Left ventricle myocardium inferior (tissue), 1 donor: ENCODE measurements at regions not wholly inside any gene's neighbourhood (a gene's known extent, or its start where the extent isn't known, plus 50 kb on each side); places are given as distances from the start of the nearest gene placed in this dataset.
A peak's percentile ranks its signal among the peaks of the same experiment; 100 is the strongest.

Experiments used
- DNase-seq: peaks from one replicate; pipeline ENCODE4 v3.0.0-alpha.2; 2020
- H3K27ac ChIP-seq: fragments of 200-600 bp; replicated peaks from 2 replicates; pipeline ENCODE4 v1.8.0; 2021
- H3K27me3 ChIP-seq: fragments of 200-600 bp; 2 replicates; pipeline ENCODE4 v1.8.0; 2021; ENCODE audit warnings: low read depth
- H3K36me3 ChIP-seq: fragments of 200-600 bp; 2 replicates; pipeline ENCODE4 v1.8.0; 2021
- H3K4me1 ChIP-seq: fragments of 200-600 bp; 2 replicates; pipeline ENCODE4 v1.8.0; 2021
- H3K4me3 ChIP-seq: fragments of 200-600 bp; 2 replicates; pipeline ENCODE4 v1.8.0; 2021; ENCODE audit warnings: mild to moderate bottlenecking, moderate library complexity
- H3K9me3 ChIP-seq: fragments of 200-600 bp; replicated peaks from 2 replicates; pipeline ENCODE4 v1.8.0; 2021
- CTCF ChIP-seq: fragments of 200-600 bp; IDR thresholded peaks from 2 replicates; pipeline ENCODE4 v1.8.0; 2021; ENCODE audit warnings: antibody characterized with exemption, mild to moderate bottlenecking, borderline replicate concordance
- intact Hi-C: fragments of 100-400 bp; cut with micrococcal nuclease; formaldehyde crosslinking; loops from one replicate; pipeline ENCODE4 v1.11.0; 2022
- donor health status: DM: no; HTN: yes; CAD: no; lungs with severe emphysema.

- intact Hi-C loops: no loop called here
- Histone ChIP-seq H3K27ac (peak overlapping the region; percentile 30), H3K36me3 (no peaks in the 10 kb centered on the region)
Observed at GRCh38 chr14:26204728-26205479, 392.9 kb downstream of the NOVA1 start.

GRCh38 chr14:26204366-26204727 lies 393.5 kb downstream of the NOVA1 start:
- no peak for TF ChIP-seq CTCF
- peak overlapping the region; percentile 63 for H3K4me3 ChIP-seq
- intact Hi-C loops: no loop called here
- no peaks in the 10 kb centered on the region for H3K9me3 ChIP-seq
- H3K36me3 ChIP-seq: no peaks in the 10 kb centered on the region
- no peak for DNase-seq
- peaks cover 6% of the 10 kb centered on the region for H3K4me1 ChIP-seq
- peaks cover 35% of the 10 kb centered on the region for H3K27me3 ChIP-seq
- no peak overlapping the region for H3K27ac ChIP-seq

More at GRCh38 chr14:26204728-26205479, 392.9 kb downstream of the NOVA1 start:
- Histone ChIP-seq H3K4me3 (peak overlapping the region; percentile 63), H3K4me1 (peaks cover 6% of the 10 kb centered on the region), H3K27me3 (peaks cover 35% of the 10 kb centered on the region), H3K9me3 (no peaks in the 10 kb centered on the region)
- DNase-seq: peak; percentile 39
- no peak for TF ChIP-seq CTCF

GRCh38 chr14:26200687-26201086 lies 397.1 kb downstream of the NOVA1 start:
- intact Hi-C loops: no loop called here
- H3K4me3 ChIP-seq: no peak overlapping the region
- TF ChIP-seq CTCF: no peak
- no peak for DNase-seq
- no peaks in the 10 kb centered on the region for H3K36me3 ChIP-seq
- no peak overlapping the region for H3K27ac ChIP-seq
- peaks cover 20% of the 10 kb centered on the region for H3K27me3 ChIP-seq
- peaks cover 6% of the 10 kb centered on the region for H3K4me1 ChIP-seq
- H3K9me3 ChIP-seq: no peaks in the 10 kb centered on the region

GRCh38 chr14:26199590-26200370 lies 398.1 kb downstream of the NOVA1 start:
- H3K9me3 ChIP-seq: no peaks in the 10 kb centered on the region
- peaks cover 11% of the 10 kb centered on the region for H3K27me3 ChIP-seq
- intact Hi-C loops: no loop called here
- peaks cover 2% of the 10 kb centered on the region for H3K4me1 ChIP-seq
- no peak for DNase-seq
- no peak overlapping the region for H3K4me3 ChIP-seq
- no peaks in the 10 kb centered on the region for H3K36me3 ChIP-seq
- TF ChIP-seq CTCF: no peak
- no peak overlapping the region for H3K27ac ChIP-seq

GRCh38 chr14:26199096-26199495 lies 398.7 kb downstream of the NOVA1 start:
- Histone ChIP-seq H3K27ac (no peak overlapping the region), H3K27me3 (peaks cover 8% of the 10 kb centered on the region), H3K36me3 (no peaks in the 10 kb centered on the region), H3K9me3 (no peaks in the 10 kb centered on the region), H3K4me1 (no peaks in the 10 kb centered on the region), H3K4me3 (no peak overlapping the region)
- DNase-seq: no peak
- intact Hi-C loops: no loop called here
- TF ChIP-seq CTCF: no peak
